Ishikawa (cell line): ENCODE measurements at regions not wholly inside any gene's neighbourhood (a gene's known extent, or its start where the extent isn't known, plus 50 kb on each side); places are given as distances from the start of the nearest gene placed in this dataset.

ENCODE experiments used
- CREB1 ChIP-seq: IDR thresholded peaks from 2 replicates; pipeline ENCODE4 v1.6.1; 2012; ENCODE audit warnings: low read depth
- MAX ChIP-seq: IDR thresholded peaks from 2 replicates; pipeline ENCODE4 v1.6.1; 2012
- NFIC ChIP-seq: IDR thresholded peaks from 2 replicates; pipeline ENCODE4 v1.6.1; 2012

- no peak for TF ChIP-seq MAX
- TF ChIP-seq NFIC: no peak
- no peak for TF ChIP-seq CREB1
Measured at GRCh38 chr2:100754951-100755350, 65.0 kb upstream of the NPAS2 start.
